ENCODE measurements at regions not wholly inside any gene's neighbourhood (a gene's known extent, or its start where the extent isn't known, plus 50 kb on each side); places are given as distances from the start of the nearest gene placed in this dataset.

DNA sequence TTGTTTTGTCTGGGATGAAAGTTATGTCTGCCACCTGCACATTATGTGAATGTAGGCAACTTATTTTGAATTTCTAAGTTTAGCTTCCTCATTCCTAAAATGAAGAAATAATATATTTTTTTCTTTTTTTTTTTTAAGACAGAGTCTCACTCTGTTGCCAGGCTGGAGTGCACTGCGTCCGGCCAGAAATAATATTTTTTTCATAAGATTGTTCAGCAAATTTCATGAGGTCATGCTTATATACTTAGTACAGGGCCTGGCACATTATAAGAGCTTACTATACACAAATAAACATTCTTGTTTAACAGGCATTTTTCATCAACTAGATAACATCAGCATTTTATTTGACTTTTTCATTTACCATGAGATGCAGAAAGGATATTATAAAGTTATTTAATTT is 368.5 kb downstream of the GABRG2 start:
- no peak for TF ChIP-seq POLR2AphosphoS5 (IDR thresholded peaks at IDR 0.05; ENCODE audit: low read depth, low read length)
- TF ChIP-seq, protein P1, sequence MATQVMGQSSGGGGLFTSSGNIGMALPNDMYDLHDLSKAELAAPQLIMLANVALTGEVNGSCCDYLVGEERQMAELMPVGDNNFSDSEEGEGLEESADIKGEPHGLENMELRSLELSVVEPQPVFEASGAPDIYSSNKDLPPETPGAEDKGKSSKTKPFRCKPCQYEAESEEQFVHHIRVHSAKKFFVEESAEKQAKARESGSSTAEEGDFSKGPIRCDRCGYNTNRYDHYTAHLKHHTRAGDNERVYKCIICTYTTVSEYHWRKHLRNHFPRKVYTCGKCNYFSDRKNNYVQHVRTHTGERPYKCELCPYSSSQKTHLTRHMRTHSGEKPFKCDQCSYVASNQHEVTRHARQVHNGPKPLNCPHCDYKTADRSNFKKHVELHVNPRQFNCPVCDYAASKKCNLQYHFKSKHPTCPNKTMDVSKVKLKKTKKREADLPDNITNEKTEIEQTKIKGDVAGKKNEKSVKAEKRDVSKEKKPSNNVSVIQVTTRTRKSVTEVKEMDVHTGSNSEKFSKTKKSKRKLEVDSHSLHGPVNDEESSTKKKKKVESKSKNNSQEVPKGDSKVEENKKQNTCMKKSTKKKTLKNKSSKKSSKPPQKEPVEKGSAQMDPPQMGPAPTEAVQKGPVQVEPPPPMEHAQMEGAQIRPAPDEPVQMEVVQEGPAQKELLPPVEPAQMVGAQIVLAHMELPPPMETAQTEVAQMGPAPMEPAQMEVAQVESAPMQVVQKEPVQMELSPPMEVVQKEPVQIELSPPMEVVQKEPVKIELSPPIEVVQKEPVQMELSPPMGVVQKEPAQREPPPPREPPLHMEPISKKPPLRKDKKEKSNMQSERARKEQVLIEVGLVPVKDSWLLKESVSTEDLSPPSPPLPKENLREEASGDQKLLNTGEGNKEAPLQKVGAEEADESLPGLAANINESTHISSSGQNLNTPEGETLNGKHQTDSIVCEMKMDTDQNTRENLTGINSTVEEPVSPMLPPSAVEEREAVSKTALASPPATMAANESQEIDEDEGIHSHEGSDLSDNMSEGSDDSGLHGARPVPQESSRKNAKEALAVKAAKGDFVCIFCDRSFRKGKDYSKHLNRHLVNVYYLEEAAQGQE (IDR thresholded peaks at IDR 0.05; ENCODE audit: insufficient read depth in 1 of 2, low read depth in 2 of 2, low read length in 2 of 2) = no peak
- TF ChIP-seq TAF1 (IDR thresholded peaks at IDR 0.05; ENCODE audit: borderline replicate concordance, insufficient read depth, low read length) = no peak
- TF ChIP-seq SIN3A (IDR thresholded peaks at IDR 0.05; ENCODE audit: borderline replicate concordance, insufficient read depth, low read length) = no peak
- no peak for TF ChIP-seq FOXP2 (optimal IDR thresholded peaks at IDR 0.05; ENCODE audit: borderline replicate concordance, extremely low read depth, extremely low read length, insufficient read depth)
